ENCODE measurements at regions not wholly inside any gene's neighbourhood (a gene's known extent, or its start where the extent isn't known, plus 50 kb on each side); places are given as distances from the start of the nearest gene placed in this dataset.
A peak's percentile ranks its signal among the peaks of the same experiment; 100 is the strongest.

- TF ChIP-seq ZNF626 (tag by site-specific recombination; IDR thresholded peaks at IDR 0.05) (no peak), ZNF26 (tag by site-specific recombination; IDR thresholded peaks at IDR 0.05) (no peak), ZNF24 (tag by site-specific recombination; IDR thresholded peaks at IDR 0.05) (no peak), ZIC2 (tag by site-specific recombination; IDR thresholded peaks at IDR 0.05) (peak; percentile 68), ZNF266 (tag by site-specific recombination; IDR thresholded peaks at IDR 0.05; ENCODE audit: low read depth) (no peak), ZNF391 (tag by site-specific recombination; IDR thresholded peaks at IDR 0.05; ENCODE audit: borderline replicate concordance, low read depth) (no peak), MYNN (tag by site-specific recombination; IDR thresholded peaks at IDR 0.05; ENCODE audit: borderline replicate concordance) (no peak), BCL11B (tag by site-specific recombination; IDR thresholded peaks at IDR 0.05; ENCODE audit: low read depth) (no peak), PATZ1 (tag by site-specific recombination; IDR thresholded peaks at IDR 0.05) (peak; percentile 41), HOXA7 (CRISPR knock-in tag; IDR thresholded peaks at IDR 0.05; ENCODE audit: borderline replicate concordance) (no peak), ZNF510 (tag by site-specific recombination; IDR thresholded peaks at IDR 0.05; ENCODE audit: insufficient replicate concordance) (no peak), ZNF23 (tag by site-specific recombination; IDR thresholded peaks at IDR 0.05; ENCODE audit: borderline replicate concordance) (no peak), SCRT2 (tag by site-specific recombination; IDR thresholded peaks at IDR 0.05) (peak; percentile 84), ZNF155 (tag by site-specific recombination; IDR thresholded peaks at IDR 0.05) (no peak), ZNF558 (tag by site-specific recombination; IDR thresholded peaks at IDR 0.05) (no peak), IKZF3 (tag by site-specific recombination; IDR thresholded peaks at IDR 0.05) (no peak), ZBTB49 (tag by site-specific recombination; IDR thresholded peaks at IDR 0.05; ENCODE audit: low read depth) (no peak), ZNF211 (tag by site-specific recombination; IDR thresholded peaks at IDR 0.05; ENCODE audit: low read depth) (no peak)
- TF ChIP-seq, protein P1, sequence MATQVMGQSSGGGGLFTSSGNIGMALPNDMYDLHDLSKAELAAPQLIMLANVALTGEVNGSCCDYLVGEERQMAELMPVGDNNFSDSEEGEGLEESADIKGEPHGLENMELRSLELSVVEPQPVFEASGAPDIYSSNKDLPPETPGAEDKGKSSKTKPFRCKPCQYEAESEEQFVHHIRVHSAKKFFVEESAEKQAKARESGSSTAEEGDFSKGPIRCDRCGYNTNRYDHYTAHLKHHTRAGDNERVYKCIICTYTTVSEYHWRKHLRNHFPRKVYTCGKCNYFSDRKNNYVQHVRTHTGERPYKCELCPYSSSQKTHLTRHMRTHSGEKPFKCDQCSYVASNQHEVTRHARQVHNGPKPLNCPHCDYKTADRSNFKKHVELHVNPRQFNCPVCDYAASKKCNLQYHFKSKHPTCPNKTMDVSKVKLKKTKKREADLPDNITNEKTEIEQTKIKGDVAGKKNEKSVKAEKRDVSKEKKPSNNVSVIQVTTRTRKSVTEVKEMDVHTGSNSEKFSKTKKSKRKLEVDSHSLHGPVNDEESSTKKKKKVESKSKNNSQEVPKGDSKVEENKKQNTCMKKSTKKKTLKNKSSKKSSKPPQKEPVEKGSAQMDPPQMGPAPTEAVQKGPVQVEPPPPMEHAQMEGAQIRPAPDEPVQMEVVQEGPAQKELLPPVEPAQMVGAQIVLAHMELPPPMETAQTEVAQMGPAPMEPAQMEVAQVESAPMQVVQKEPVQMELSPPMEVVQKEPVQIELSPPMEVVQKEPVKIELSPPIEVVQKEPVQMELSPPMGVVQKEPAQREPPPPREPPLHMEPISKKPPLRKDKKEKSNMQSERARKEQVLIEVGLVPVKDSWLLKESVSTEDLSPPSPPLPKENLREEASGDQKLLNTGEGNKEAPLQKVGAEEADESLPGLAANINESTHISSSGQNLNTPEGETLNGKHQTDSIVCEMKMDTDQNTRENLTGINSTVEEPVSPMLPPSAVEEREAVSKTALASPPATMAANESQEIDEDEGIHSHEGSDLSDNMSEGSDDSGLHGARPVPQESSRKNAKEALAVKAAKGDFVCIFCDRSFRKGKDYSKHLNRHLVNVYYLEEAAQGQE (tag by site-specific recombination; IDR thresholded peaks at IDR 0.05), result no peak
- TF ChIP-seq, protein P2, sequence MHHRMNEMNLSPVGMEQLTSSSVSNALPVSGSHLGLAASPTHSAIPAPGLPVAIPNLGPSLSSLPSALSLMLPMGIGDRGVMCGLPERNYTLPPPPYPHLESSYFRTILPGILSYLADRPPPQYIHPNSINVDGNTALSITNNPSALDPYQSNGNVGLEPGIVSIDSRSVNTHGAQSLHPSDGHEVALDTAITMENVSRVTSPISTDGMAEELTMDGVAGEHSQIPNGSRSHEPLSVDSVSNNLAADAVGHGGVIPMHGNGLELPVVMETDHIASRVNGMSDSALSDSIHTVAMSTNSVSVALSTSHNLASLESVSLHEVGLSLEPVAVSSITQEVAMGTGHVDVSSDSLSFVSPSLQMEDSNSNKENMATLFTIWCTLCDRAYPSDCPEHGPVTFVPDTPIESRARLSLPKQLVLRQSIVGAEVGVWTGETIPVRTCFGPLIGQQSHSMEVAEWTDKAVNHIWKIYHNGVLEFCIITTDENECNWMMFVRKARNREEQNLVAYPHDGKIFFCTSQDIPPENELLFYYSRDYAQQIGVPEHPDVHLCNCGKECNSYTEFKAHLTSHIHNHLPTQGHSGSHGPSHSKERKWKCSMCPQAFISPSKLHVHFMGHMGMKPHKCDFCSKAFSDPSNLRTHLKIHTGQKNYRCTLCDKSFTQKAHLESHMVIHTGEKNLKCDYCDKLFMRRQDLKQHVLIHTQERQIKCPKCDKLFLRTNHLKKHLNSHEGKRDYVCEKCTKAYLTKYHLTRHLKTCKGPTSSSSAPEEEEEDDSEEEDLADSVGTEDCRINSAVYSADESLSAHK (tag by site-specific recombination; IDR thresholded peaks at IDR 0.05), result no peak
- TF ChIP-seq, protein P3, sequence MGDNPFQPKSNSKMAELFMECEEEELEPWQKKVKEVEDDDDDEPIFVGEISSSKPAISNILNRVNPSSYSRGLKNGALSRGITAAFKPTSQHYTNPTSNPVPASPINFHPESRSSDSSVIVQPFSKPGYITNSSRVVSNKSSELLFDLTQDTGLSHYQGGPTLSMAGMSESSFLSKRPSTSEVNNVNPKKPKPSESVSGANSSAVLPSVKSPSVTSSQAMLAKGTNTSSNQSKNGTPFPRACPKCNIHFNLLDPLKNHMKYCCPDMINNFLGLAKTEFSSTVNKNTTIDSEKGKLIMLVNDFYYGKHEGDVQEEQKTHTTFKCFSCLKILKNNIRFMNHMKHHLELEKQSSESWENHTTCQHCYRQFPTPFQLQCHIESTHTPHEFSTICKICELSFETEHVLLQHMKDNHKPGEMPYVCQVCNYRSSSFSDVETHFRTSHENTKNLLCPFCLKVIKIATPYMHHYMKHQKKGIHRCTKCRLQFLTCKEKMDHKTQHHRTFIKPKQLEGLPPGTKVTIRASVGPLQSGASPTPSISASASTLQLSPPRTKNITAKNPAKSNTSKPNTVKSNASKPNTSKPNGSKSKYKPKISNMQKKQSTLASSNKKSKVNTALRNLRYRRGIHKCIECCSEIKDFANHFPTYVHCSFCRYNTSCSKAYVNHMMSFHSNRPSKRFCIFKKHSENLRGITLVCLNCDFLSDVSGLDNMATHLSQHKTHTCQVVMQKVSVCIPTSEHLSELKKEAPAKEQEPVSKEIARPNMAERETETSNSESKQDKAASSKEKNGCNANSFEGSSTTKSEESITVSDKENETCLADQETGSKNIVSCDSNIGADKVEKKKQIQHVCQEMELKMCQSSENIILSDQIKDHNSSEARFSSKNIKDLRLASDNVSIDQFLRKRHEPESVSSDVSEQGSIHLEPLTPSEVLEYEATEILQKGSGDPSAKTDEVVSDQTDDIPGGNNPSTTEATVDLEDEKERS (tag by site-specific recombination; IDR thresholded peaks at IDR 0.05), result no peak
Measured at GRCh38 chr10:42475168-42476098, 162.9 kb downstream of the ZNF33B start (continued).
